Thyroid gland (tissue), 4 donors: ENCODE measurements at regions not wholly inside any gene's neighbourhood (a gene's known extent, or its start where the extent isn't known, plus 50 kb on each side); places are given as distances from the start of the nearest gene placed in this dataset.

ENCODE experiments used
- POLR2A ChIP-seq, 2 donors: fragments of 450-650 bp; IDR thresholded peaks; one replicate each; pipeline ENCODE4 v1.6.1; 2017; ENCODE audit warnings: antibody characterized with exemption in 2 of 2, mild to moderate bottlenecking in 2 of 2, moderate library complexity in 1 of 2
- TF ChIP-seq, protein P1 (sequence below), 6 experiments: fragments of 200-600 bp in 3 of 6; fragments of 450-650 bp in 3 of 6; sonication (generic) in 3 of 6; IDR thresholded peaks; one replicate each; pipeline ENCODE4 v1.5.1; 2016 to 2019; ENCODE audit warnings: antibody characterized with exemption in 6 of 6, mild to moderate bottlenecking in 2 of 6, inconsistent platforms in 1 of 6, moderate library complexity in 1 of 6

DNA sequence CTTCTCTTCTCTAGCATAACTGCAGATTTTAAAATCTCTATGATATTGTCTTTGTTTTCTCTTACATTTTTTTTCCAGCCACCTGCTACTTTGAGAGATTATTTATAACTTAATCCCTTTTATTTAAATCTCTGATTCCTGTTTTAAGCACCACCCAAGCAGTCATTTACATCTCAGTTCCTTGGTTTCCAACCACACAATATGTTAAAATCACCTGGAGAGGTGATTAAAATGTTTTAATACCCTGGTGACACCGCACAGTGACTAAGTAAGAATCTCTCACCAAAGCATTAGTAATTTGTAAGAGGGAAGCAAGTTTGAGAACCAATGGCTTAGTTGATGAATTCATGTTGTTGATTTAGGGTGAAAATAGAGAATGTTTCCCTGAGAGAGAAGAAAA is 849.8 kb downstream of the TMTC2 start:
- TF ChIP-seq POLR2A (IDR thresholded peaks at IDR 0.05), result no peak
- TF ChIP-seq, protein P1, sequence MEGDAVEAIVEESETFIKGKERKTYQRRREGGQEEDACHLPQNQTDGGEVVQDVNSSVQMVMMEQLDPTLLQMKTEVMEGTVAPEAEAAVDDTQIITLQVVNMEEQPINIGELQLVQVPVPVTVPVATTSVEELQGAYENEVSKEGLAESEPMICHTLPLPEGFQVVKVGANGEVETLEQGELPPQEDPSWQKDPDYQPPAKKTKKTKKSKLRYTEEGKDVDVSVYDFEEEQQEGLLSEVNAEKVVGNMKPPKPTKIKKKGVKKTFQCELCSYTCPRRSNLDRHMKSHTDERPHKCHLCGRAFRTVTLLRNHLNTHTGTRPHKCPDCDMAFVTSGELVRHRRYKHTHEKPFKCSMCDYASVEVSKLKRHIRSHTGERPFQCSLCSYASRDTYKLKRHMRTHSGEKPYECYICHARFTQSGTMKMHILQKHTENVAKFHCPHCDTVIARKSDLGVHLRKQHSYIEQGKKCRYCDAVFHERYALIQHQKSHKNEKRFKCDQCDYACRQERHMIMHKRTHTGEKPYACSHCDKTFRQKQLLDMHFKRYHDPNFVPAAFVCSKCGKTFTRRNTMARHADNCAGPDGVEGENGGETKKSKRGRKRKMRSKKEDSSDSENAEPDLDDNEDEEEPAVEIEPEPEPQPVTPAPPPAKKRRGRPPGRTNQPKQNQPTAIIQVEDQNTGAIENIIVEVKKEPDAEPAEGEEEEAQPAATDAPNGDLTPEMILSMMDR (IDR thresholded peaks at IDR 0.05), result no peak
